A172 (cell line): ENCODE measurements at regions not wholly inside any gene's neighbourhood (a gene's known extent, or its start where the extent isn't known, plus 50 kb on each side); places are given as distances from the start of the nearest gene placed in this dataset.
"Not testable (repeated sequence)": the region's sequence is repeated elsewhere in the genome, so short reads cannot be mapped to it uniquely, and the experiment has no call there.

Source experiments
- DNase-seq: peaks from one replicate; pipeline ENCODE4 v3.0.0-alpha.2; 2015; ENCODE audit warnings: low spot score

DNA sequence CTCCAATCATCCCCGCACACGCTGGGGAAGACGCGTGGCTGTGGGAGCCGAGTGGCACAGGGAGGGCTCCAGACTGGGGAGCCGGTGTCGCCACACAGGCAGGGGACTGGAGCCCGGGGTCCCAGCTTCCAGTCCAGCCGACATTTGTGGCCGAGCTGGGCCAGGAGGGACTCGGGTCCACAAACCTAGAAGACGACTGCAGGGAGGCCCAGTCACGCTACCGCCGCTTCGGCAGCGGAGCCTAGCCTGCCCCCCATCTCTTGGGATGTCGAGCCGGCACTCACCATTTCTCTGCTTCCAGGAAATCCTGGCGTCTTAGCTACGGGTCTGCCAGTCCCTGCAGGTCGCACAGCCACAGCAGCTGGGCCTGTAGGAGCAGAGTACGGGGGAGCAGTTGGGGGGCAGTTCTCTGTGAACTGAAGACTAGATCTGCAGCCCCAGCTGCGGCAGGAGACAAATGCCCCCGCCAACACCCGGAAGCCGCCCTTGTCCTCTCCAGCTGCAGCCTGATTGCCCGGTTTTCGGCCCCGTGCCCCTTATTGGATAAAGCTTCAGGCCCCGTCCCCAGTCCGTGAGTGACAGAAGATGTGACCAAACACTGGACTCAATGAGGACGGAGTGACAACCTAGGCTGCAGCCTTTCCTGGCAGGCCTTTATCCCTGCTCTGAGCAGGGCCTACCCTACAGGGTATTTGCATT lies 270.7 kb downstream of the ZNF33B start:
- DNase-seq, result peak; percentile 61

DNA sequence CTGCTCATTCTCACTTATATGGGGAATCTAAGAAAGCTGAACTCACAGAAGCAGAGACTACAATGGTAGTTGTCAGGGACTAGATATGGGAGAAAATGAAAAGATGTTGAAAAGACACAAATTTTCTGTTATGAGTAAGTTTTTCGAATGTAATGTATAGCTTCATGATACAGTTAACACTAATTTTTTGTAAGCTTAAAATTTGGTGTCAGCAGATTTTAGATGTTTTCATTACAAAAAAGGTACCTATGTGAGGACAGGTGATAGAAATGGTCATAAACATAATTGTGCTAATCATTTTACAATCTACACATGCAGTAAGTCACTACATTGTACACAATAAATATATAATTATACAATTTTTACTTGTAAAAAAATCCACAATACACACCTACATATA lies 286.6 kb downstream of the ZNF33B start:
- no peak for DNase-seq

GRCh38 chr10:42336593-42337337 lies 301.6 kb downstream of the ZNF33B start:
- DNase-seq, result not testable (repeated sequence)

- DNase-seq, result not testable (repeated sequence)
These were observed 302.6 kb downstream of the ZNF33B start for GRCh38 chr10:42335653-42336296.

DNA sequence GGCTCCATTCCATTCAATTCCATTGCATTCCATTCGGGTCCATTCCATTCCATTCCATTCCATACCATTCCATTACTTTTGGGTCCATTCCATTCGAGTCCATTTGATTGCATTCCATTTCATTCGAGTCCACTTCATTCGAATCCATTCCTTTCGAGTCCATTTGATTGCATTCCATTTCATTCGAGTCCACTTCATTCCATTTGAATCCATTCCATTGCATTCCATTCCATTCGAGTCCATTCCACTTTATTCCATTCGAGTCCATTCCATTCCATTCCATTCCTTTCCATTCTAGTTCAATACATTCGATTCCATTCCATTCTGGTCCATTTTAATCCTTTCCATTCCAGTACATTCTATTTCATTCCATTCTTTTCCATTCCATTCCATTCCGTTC lies 334.0 kb downstream of the ZNF33B start:
- DNase-seq, result peak; percentile 29

- not testable (repeated sequence) for DNase-seq
These were observed 356.5 kb downstream of the ZNF33B start for GRCh38 chr10:42281896-42282295.

- DNase-seq, result not testable (repeated sequence)
These were observed 368.6 kb downstream of the ZNF33B start for GRCh38 chr10:42269788-42270187.

DNA sequence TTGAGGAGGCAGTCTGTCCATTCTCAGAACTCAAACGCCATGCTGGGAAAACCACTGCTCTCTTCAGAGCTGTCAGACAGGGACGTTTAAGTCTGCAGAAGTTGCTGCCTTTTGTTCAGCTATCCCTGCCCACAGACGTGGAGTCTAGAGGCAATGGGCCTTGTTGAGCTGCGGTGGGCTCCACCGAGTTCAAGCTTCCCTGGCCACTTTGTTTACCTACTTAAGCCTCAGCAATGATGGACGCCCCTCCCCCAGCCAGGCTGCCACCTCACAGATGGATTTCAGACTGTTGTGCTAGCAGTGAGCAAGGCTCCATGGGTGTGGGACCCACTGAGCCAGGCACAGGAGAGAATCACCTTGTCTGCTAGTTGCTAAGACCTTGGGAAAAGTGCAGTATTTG lies 375.1 kb downstream of the ZNF33B start:
- DNase-seq, result not testable (repeated sequence)

DNA sequence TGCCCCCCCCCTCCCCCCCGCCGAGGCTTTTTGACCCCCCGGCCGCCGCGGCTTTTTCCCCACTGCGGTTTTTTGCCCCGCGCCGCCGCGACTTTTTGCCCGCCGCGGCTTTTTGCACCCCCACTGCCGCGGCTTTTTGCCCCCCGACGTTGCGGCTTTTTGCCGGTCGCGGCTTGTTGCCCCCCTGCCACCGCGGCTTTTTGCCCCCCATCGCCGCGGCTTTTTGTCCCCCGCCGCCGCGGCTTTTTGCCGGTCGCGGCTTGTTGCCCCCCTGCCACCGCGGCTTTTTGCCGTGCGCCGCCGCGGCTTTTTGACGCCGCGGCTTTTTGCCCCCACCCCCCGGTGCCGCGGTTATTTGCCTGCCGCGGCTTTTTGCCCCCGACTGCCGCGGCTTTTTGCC lies 395.4 kb downstream of the ZNF33B start:
- not testable (repeated sequence) for DNase-seq

GRCh38 chr10:42242135-42242805 lies 396.1 kb downstream of the ZNF33B start:
- no peak for DNase-seq

- DNase-seq, result not testable (repeated sequence)
These were observed 402.0 kb downstream of the ZNF33B start for GRCh38 chr10:42236401-42236800.

- not testable (repeated sequence) for DNase-seq
These were observed 402.6 kb downstream of the ZNF33B start for GRCh38 chr10:42235736-42236135.

- DNase-seq, result not testable (repeated sequence)
These were observed 403.1 kb downstream of the ZNF33B start for GRCh38 chr10:42235241-42235640.

GRCh38 chr10:42234506-42234905 lies 403.9 kb downstream of the ZNF33B start:
- DNase-seq, result not testable (repeated sequence)

GRCh38 chr10:42233461-42234206 lies 404.7 kb downstream of the ZNF33B start:
- DNase-seq, result not testable (repeated sequence)

GRCh38 chr10:42232955-42233354 lies 405.4 kb downstream of the ZNF33B start:
- not testable (repeated sequence) for DNase-seq

DNA sequence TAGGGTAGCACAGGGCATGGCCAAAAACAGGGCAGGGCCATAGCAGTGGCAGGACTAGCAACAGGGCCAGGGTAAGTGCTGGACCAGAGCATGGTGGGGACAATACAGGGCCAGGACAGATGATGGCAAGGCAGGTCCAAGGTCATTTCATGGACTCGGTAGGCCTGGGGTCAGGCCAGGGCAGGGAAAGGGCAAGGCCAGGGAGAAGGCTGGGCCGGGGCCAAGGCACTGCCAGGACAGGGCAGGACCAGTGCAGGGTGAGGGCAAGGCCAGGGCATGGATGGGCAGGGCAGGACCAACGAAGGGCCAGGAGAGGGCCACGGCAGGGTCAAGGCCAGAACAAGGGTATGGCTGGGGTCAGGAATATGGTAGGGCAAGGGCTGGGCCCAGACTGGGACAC lies 407.6 kb downstream of the ZNF33B start:
- not testable (repeated sequence) for DNase-seq

- DNase-seq, result not testable (repeated sequence)
These were observed 408.3 kb downstream of the ZNF33B start for GRCh38 chr10:42230115-42230514.

DNA sequence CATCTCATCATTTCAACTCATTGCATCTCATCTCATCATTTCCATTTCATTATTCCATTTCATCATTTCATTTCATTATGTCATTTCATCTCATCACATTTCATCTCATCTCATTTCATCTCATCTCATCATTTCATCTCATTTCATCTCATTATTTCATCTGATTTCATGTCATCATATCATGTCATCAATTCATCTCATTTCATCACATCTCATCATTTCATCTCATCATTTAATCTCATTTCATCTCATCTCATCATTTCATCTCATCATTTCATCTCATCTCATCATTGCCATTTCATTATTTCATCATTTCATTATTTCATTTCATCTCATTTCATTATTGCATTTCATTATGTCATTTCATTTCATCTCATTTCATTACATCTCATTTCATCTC lies 410.5 kb downstream of the ZNF33B start:
- DNase-seq, result not testable (repeated sequence)

DNA sequence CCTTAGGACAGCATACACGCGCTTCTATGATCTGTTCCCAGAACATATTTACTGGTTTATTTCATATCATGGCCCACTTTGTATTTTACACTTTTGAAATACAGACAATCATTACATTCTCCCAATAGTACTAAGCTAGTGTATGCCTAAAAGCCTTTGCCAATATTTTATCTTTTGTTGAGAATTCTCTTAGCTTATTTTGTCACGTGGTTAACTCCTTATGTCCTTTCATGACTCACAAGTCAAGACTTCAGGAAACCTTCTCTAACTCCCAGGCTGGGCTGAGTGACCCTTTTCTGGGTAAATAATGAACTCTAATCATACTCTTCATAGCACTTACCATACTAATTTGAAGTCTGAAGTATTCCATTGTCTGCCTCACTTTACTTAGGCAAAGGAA lies 444.8 kb downstream of the ZNF33B start:
- not testable (repeated sequence) for DNase-seq

GRCh38 chr10:42192450-42192849 lies 445.9 kb downstream of the ZNF33B start:
- DNase-seq, result not testable (repeated sequence)
